NCI-H69 (cell line): ENCODE measurements at regions not wholly inside any gene's neighbourhood (a gene's known extent, or its start where the extent isn't known, plus 50 kb on each side); places are given as distances from the start of the nearest gene placed in this dataset.

Source experiments
- DNase-seq: peaks from one replicate; lab custom pipeline; 2025; lab: John Stamatoyannopoulos, UW

DNA sequence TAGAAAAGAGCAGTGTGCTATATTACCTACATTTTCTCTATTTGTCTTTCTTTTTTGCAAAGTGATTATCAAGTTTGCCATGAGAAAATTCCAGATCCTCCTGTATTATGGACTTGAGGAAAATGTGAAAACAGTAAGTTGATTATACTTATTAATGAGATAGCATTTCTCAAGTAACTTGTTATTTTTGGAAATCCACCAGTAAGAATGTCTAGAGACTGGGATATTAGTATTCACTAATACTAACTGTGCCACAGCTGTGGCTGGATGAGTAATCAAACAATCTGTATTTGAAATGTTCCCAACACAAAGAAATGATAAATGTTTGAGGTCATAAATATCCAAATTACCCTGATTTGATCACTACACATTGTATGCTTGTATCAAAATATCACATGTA is 147.0 kb upstream of the CTSO start:
- DNase-seq: no peak

DNA sequence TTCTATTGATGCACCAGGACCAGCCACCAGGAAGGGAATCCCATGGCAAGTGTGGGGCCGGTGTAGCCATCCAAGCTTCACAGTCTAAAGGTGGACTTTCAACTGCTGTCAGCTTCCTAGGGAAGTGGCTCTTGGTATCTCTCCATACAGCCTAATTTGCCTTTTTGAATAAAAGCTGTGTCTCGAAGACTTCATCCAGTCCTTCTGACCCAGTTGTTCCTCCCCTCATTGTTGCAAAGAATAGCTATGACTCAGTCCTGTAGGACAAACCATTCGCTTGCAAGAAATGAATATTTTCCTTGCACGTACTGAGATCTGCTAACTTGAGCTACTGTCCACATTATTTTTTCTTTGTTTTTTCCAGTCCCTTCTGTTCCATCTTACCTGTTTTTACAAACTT is 145.1 kb upstream of the CTSO start:
- no peak for DNase-seq

DNA sequence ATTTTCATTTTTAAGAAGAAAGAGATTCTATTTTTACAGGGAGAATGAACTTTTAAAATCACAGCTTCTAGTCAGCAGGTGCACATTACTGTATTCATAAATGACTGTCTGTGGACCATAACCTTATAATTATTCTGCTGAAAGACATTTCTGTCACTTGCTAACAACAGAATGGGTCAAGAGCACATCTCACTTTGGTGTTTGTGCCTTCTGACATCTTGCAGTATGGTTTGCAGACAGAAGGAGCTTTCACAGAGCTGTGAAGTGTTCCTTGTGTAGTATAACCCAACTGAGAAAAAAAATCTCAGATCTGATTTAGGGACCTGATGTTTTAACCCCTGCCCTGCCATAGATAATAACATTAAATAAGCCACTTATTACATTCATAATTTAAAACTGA is 131.4 kb upstream of the CTSO start:
- DNase-seq: no peak

DNA sequence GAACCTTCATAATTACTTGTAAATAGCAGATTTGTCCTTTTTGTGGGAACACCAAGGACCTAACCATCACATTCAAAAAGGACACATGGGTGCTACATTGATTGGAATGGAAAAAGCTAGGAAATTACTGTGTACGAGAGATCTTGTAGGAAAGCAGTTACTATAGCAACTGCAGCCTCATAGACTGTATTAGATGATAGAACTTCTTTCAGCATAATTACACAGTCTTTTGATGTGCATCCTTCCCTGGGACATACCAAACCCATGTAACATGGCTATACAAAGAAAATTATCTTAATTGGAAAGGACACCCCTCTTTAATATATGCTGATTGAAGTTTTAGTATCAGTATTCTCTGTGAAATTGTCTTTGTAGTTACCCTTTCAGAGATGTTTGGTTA is 130.7 kb upstream of the CTSO start:
- no peak for DNase-seq

DNA sequence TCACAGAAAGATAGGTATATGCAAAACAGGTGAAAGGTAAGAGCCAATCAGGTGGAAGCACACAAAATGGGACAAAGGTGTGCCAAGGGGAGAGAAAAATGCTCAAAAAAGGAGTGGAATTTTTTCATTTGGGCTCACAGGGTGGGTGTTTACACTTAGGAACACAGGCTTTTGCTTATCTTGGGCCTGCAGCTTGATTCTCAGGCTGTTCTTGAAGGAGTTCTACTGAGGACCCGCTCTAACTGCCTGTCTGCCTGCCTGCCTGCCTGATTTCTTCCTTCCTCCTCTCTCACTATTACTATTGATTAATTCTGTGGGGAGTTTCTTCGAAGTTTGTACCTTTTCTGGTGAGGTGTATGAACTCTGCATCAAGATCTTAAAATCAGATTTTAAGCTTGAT is 120.3 kb upstream of the CTSO start:
- no peak for DNase-seq

DNA sequence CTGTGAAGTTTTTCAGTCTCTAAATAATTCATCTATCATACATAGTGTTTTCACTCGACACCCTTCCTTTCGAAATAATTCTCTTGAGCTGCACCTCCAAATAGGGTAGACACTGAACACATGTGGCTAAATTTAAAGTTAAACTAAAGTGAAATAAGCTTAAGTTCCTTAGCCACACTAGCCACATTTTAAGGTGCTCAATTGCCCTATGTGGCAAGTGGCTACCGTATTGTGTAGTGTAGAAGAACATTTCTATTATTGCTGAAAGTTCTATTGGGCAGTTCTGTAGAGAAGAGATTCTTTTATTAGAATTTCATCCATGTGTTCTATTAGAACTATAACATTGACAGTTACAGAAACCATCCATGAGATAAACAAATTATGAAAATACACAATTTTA is 107.0 kb upstream of the CTSO start:
- DNase-seq: no peak

DNA sequence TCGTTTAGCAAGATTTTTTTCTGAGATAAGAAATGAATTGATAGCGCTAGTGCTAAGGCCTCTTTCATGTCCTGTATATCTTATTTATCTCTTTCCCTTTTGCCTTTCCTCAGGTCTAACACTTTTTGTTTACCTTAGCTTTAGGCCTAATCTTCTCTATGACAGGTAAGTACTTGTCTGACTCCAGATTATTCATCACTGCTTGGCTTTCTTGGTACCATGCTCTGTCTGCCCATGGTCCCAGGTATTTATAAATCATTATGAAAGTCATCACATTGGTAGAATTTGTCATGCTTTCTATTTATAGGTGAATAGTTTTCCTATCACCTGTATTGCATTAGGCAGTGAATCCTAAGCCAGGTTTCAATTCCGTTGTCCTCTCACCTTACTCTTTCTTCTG is 99.5 kb upstream of the CTSO start:
- no peak for DNase-seq

DNA sequence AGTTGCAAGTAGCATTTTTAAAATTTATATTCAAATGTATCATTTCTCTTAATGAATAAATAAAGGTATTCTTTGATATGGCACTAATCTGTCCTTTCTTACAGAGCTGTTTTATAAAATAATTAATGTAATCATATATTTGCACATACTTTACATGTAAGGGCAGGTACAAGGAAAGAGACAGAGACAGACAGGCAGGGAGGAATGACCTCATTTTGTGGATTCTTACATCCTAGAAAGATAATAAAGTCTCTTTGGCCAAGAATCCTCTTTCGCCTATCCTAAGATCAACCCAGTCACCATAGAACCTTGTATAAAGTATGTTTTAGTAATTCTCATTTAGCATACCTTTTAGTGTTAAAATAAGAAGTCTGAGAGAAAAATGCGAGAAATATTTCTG is 98.5 kb upstream of the CTSO start:
- DNase-seq: no peak

DNA sequence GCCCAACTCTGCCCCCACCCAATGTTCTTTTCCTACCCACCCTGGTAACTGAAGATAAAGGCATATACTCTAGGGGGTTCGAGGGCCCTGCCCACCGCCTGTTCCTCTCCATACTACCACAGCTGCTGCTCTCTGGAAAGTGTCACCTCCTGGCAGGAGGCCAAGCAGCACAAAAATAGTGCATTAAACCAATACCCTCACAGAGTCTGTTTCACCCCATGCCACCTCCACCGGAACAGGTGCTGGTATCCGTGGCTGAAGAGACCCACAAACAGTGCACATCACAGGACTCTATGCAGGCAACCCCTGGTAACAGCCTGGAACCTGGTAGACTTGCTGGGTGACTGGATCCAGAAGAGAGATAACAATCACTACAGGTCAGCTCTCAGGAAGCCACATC is 85.1 kb upstream of the CTSO start:
- peak; percentile 0 for DNase-seq

DNA sequence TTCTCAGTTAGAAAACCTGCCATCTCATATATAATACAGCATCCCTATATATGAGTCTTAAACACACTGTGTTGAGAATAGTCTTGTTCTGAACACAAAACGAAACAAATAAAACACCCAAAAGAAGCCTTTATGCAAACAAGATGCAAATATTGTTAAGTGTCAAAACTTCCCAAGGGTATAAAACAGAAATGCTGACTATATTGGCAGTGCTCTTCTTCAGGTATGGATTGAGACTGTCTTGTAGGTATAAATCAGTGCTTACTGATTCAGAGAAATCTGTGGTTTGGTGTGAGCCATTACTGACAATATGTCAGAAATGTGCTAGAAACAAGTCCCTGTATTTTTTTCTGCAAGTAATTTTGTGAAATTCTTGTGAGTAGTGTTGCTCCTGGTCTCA is 82.8 kb upstream of the CTSO start:
- no peak for DNase-seq

DNA sequence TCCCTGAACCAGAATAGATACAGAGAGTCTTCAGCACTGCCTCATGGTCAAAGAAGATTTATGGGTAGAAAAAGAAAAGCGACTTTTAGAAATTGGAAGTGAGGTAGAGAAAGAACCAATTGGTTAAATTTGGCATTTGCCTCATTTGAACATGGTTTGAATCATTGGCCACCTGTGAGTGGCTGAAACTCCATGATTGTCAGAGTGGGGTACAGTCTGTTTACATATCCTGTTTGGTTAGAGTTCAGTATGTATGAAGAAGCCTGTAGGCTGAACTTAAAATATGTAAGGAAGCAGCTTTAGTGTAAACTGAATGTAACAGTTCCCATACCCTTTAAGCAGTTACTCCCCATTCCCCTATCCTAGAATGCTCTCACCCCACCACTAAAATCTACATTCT is 76.0 kb upstream of the CTSO start:
- no peak for DNase-seq

DNA sequence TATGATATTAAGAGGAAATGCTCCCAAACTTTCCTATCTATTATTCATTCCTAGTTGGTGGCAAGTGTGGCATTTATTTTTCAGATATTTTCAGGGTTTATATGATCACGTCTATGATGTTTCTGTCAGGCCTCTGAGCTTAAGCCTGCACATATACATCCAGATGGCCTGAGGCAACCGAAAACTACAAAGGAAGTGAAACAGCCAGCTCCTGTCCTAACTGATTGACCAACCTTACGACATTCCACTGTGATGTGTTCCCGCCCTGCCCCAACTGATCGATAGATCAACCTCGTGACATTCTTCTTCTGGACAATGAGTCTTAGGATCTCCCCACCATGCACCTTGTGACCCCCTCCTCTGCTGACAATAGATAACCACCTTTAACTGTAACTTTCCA is 67.6 kb upstream of the CTSO start:
- DNase-seq: no peak

DNA sequence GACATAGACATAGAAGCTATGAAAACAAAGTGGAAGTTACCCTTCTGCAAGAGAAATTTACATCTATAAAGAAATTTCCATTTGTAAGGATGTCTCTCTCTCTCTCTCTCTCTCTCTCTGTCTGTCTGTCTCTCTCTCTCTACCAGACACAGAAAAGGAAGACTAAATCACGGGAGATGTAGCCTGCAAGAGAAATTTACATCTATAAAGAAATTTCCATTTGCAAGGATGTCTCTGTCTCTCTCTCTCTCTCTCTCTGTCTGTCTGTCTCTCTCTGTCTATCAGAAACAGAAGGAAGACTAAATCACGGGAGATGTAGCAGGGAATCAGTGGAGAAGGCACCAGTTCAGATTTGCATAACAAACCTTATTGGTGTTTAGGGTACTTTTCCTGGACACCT is 65.6 kb upstream of the CTSO start:
- no peak for DNase-seq

DNA sequence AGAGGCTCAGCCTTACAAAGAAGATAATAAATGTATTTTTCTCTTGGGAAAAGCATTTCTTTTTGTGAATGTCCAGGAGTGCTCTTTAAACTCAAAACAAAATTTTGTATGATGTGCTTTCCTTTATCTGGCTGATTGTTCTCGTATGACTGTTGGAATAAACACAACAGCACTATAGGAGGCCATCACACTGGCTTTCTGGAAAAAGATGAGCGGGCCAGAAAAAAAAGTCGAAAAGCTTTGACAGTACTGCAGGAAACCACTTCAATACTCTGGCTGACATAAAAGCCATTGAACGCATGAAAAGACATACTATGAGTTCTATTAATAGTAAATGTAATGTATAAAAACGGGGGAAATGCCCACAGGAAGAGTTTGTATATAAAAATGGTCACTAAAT is 64.7 kb upstream of the CTSO start:
- no peak for DNase-seq

DNA sequence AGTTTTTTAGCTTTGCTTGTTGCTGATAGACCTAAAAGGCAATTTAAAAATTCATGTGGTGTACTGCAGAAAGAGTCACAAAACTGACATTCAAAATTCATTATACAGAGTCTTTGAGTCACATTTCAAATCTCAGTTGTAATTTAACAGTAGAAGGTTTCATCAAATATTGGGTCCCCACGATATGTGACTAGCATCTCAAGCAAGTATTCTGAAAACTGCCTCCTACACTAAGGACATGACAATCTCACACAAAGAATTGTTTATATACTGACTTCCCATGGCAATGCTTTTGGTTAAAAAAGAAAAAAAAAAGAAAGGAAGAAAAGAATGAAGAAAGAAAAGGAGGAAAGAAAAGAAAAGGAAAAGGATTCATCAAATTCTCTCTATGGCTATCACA is 62.1 kb upstream of the CTSO start:
- no peak for DNase-seq

DNA sequence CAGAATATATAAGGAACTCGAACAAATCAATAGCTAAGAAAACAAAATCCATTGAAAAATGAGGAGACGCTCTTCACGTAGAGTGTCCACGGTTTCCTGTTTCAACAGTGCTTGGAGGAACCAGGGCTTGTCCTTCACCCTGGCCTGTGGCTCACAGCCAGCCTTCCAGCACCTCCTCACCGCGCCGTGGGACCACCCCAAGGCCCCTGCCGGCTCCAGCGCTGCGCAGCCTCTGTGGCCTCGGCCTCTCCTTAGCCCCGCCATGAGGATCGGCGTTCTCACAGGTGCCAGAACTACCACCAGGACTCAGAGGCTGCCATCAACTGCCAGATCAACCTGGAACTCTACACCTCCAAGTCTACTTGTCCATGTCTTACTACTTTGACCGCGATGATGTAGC is 52.5 kb upstream of the CTSO start:
- no peak for DNase-seq
